ENCODE measurements at regions not wholly inside any gene's neighbourhood (a gene's known extent, or its start where the extent isn't known, plus 50 kb on each side); places are given as distances from the start of the nearest gene placed in this dataset.

GRCh38 chr2:204277226-204277625 lies 268.0 kb upstream of the PARD3B start:
- no peak for DNase-seq

- no peak for DNase-seq
Observed at GRCh38 chr2:204278454-204278853, 266.8 kb upstream of the PARD3B start.

GRCh38 chr2:204279819-204280218 lies 265.5 kb upstream of the PARD3B start:
- DNase-seq: no peak

- no peak for DNase-seq
Observed at GRCh38 chr2:204280262-204280668, 265.0 kb upstream of the PARD3B start.

- no peak for DNase-seq
Observed at GRCh38 chr2:204282081-204282480, 263.2 kb upstream of the PARD3B start.

- no peak for DNase-seq
Observed at GRCh38 chr2:204282525-204282924, 262.8 kb upstream of the PARD3B start.

- no peak for DNase-seq
Observed at GRCh38 chr2:204289066-204289465, 256.2 kb upstream of the PARD3B start.

- DNase-seq: no peak
Observed at GRCh38 chr2:204292439-204292838, 252.8 kb upstream of the PARD3B start.

GRCh38 chr2:204293884-204294747 lies 251.2 kb upstream of the PARD3B start:
- no peak for DNase-seq

GRCh38 chr2:204298404-204298803 lies 246.9 kb upstream of the PARD3B start:
- DNase-seq: peak; percentile 22

GRCh38 chr2:204299766-204300165 lies 245.5 kb upstream of the PARD3B start:
- no peak for DNase-seq

GRCh38 chr2:204306667-204307066 lies 238.6 kb upstream of the PARD3B start:
- DNase-seq: no peak

- no peak for DNase-seq
Observed at GRCh38 chr2:204312105-204312504, 233.2 kb upstream of the PARD3B start.

GRCh38 chr2:204313256-204313655 lies 232.0 kb upstream of the PARD3B start:
- no peak for DNase-seq

- DNase-seq: peak; percentile 32
Observed at GRCh38 chr2:204315236-204315662, 230.0 kb upstream of the PARD3B start.

GRCh38 chr2:204317640-204318039 lies 227.6 kb upstream of the PARD3B start:
- no peak for DNase-seq

GRCh38 chr2:204321027-204321800 lies 224.1 kb upstream of the PARD3B start:
- no peak for DNase-seq

- no peak for DNase-seq
Observed at GRCh38 chr2:204321910-204322751, 223.1 kb upstream of the PARD3B start.

GRCh38 chr2:204325468-204325867 lies 219.8 kb upstream of the PARD3B start:
- peak; percentile 85 for DNase-seq

- DNase-seq: no peak
Observed at GRCh38 chr2:204328373-204328772, 216.9 kb upstream of the PARD3B start.

- DNase-seq: no peak
Observed at GRCh38 chr2:204329016-204329415, 216.3 kb upstream of the PARD3B start.

- no peak for DNase-seq
Observed at GRCh38 chr2:204329532-204329931, 215.7 kb upstream of the PARD3B start.

GRCh38 chr2:204331180-204331579 lies 214.1 kb upstream of the PARD3B start:
- no peak for DNase-seq

Measured in NCI-H1105 treated with DMSO at 0.1 percent for 48 hours (cell line).